ENCODE measurements at regions not wholly inside any gene's neighbourhood (a gene's known extent, or its start where the extent isn't known, plus 50 kb on each side); places are given as distances from the start of the nearest gene placed in this dataset.

DNA sequence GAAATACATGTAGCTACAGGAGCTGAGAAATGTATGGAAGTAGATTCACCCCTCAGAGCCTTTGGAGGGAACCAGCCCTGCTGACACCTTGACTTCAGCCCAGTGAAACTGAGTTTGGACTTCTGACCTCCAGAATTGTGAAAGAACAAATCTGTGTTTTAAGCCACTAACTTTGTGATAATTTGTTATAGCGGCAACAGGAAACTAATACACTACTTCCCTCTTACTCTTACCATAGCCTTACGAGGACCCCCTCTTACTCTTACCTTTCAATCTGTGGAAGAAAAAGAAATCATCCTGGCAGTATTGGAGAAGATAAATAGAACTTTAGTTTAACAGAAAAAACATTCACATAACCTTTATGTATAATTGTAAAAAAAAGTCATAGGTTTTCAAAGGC lies 353.6 kb upstream of the USP24 start:
- TF ChIP-seq, protein P1, sequence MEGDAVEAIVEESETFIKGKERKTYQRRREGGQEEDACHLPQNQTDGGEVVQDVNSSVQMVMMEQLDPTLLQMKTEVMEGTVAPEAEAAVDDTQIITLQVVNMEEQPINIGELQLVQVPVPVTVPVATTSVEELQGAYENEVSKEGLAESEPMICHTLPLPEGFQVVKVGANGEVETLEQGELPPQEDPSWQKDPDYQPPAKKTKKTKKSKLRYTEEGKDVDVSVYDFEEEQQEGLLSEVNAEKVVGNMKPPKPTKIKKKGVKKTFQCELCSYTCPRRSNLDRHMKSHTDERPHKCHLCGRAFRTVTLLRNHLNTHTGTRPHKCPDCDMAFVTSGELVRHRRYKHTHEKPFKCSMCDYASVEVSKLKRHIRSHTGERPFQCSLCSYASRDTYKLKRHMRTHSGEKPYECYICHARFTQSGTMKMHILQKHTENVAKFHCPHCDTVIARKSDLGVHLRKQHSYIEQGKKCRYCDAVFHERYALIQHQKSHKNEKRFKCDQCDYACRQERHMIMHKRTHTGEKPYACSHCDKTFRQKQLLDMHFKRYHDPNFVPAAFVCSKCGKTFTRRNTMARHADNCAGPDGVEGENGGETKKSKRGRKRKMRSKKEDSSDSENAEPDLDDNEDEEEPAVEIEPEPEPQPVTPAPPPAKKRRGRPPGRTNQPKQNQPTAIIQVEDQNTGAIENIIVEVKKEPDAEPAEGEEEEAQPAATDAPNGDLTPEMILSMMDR (IDR thresholded peaks at IDR 0.05) = no peak
- no peak for TF ChIP-seq POLR2A (IDR thresholded peaks at IDR 0.05)
